ENCODE measurements at regions not wholly inside any gene's neighbourhood (a gene's known extent, or its start where the extent isn't known, plus 50 kb on each side); places are given as distances from the start of the nearest gene placed in this dataset.

DNA sequence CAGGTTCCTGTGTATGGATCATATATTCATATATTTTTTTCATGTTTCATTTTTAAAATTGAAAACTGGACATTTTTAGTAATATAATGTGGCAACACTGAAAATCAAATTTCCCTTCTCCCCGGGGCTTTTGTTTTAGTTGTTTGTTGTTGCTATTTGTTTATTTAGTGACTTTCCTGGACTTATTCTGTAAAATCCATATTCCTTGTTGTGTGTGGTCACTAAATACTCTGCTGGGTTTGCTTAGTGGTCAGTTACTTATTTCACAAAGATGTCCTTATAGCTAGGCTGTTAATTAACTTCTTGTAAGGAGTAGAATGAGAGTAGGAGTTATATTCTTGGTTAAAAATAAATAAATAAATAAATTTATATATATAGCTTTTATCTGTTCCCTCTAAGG is 121.6 kb upstream of the MED13L start:
- POLR2A ChIA-PET = no interaction called here
- intact Hi-C loops (cut with DNase I, micrococcal nuclease) = no loop called here
- peaks cover 0 to 6% of the 10 kb centered on the region in 2 experiments for H3K9me3 ChIP-seq (ENCODE audit: control insufficient read depth in 1 of 2, insufficient read depth in 1 of 2, low read length in 2 of 2)
- no peak overlapping the region for H3K4me3 ChIP-seq (ENCODE audit: low read length)
- CTCF ChIA-PET = interaction anchor here (1.0 kb wide), 1 partner anchor 21 kb away, joined by 3 read pairs; no protein-coding TSS in a partner anchor
- TF ChIP-seq, protein P1, sequence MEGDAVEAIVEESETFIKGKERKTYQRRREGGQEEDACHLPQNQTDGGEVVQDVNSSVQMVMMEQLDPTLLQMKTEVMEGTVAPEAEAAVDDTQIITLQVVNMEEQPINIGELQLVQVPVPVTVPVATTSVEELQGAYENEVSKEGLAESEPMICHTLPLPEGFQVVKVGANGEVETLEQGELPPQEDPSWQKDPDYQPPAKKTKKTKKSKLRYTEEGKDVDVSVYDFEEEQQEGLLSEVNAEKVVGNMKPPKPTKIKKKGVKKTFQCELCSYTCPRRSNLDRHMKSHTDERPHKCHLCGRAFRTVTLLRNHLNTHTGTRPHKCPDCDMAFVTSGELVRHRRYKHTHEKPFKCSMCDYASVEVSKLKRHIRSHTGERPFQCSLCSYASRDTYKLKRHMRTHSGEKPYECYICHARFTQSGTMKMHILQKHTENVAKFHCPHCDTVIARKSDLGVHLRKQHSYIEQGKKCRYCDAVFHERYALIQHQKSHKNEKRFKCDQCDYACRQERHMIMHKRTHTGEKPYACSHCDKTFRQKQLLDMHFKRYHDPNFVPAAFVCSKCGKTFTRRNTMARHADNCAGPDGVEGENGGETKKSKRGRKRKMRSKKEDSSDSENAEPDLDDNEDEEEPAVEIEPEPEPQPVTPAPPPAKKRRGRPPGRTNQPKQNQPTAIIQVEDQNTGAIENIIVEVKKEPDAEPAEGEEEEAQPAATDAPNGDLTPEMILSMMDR (IDR thresholded peaks at IDR 0.05) = no peak
- peaks cover 2% of the 10 kb centered on the region for H3K4me1 ChIP-seq (ENCODE audit: insufficient read depth, low read length)
- H3K27me3 ChIP-seq (ENCODE audit: control insufficient read depth in 1 of 2, insufficient read depth in 2 of 2, low read length in 2 of 2) = no peaks in the 10 kb centered on the region
- ATAC-seq (ENCODE audit: poor library complexity) (no peak), DNase-seq (no peak)
- no peaks in the 10 kb centered on the region for H3K36me3 Mint-ChIP-seq (ENCODE audit: low read depth)
- H3K36me3 ChIP-seq (ENCODE audit: insufficient read depth, low read length) = no peaks in the 10 kb centered on the region
- H3K4me1 Mint-ChIP-seq (ENCODE audit: low read depth) = peaks cover 3% of the 10 kb centered on the region
- no peaks in the 10 kb centered on the region for H3K27me3 Mint-ChIP-seq
- no peak overlapping the region for H3K27ac ChIP-seq (ENCODE audit: low read depth in 1 of 2, low read length in 2 of 2)
- no peak overlapping the region for H3K27ac Mint-ChIP-seq
- no peak overlapping the region for H3K4me3 Mint-ChIP-seq
- H3K9me3 Mint-ChIP-seq = peaks cover 10% of the 10 kb centered on the region

DNA sequence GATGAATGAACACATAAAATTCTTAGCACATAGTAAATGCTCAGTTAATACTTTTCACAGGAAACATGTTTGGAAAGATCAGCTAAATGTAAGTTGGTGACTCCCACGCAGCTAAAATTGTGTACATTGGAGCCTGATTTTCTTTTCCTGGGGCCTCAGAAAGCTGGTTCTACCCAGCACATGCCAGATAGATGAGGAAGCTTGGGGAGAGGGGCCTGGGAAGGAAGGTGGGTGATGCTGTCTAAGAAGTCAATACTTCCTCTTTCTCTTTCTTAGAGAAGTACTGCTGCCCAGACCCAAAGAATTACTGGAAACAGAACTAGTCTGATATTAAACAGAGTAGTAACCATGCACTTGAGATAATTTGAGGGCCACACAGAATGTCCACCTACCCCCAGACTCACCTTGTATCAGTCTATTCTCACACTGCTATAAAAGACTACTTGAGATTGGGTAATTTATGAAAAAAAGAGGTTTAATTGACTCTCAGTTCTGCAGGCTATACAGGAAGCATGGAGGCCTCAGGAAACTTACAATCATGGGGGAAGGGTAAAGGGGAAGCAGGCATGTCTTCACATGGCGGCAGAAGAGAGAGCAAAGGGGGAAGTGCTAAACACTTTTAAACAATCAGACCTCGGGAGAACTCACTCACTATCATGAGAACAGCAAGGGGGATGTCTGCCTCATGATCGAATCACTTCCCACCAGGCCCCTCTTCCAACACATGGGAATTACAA is 123.3 kb upstream of the MED13L start:
- intact Hi-C loops (cut with DNase I, micrococcal nuclease) = no loop called here
- peaks cover 0 to 6% of the 10 kb centered on the region in 2 experiments for H3K9me3 ChIP-seq (ENCODE audit: control insufficient read depth in 1 of 2, insufficient read depth in 1 of 2, low read length in 2 of 2)
- no peak overlapping the region for H3K27ac ChIP-seq (ENCODE audit: low read depth in 1 of 2, low read length in 2 of 2)
- DNase-seq = peak in 3 of 14 experiments; percentile 20 to 41 (median 36)
- Mint-ChIP-seq H3K36me3 (ENCODE audit: low read depth) (no peaks in the 10 kb centered on the region), H3K4me1 (ENCODE audit: low read depth) (no peaks in the 10 kb centered on the region), H3K4me3 (no peak overlapping the region), H3K9me3 (peaks cover 10% of the 10 kb centered on the region), H3K27ac (no peak overlapping the region), H3K27me3 (no peaks in the 10 kb centered on the region)
- ATAC-seq (ENCODE audit: poor library complexity) = no peak
- TF ChIP-seq, protein P1 (IDR thresholded peaks at IDR 0.05) = no peak
- no peak overlapping the region for H3K4me3 ChIP-seq (ENCODE audit: low read length)
- H3K27me3 ChIP-seq (ENCODE audit: control insufficient read depth in 1 of 2, insufficient read depth in 2 of 2, low read length in 2 of 2) = no peaks in the 10 kb centered on the region
- CTCF ChIA-PET = no interaction called here
- H3K36me3 ChIP-seq (ENCODE audit: insufficient read depth, low read length) = no peaks in the 10 kb centered on the region
- no peaks in the 10 kb centered on the region for H3K4me1 ChIP-seq (ENCODE audit: insufficient read depth, low read length)
- POLR2A ChIA-PET = no interaction called here

DNA sequence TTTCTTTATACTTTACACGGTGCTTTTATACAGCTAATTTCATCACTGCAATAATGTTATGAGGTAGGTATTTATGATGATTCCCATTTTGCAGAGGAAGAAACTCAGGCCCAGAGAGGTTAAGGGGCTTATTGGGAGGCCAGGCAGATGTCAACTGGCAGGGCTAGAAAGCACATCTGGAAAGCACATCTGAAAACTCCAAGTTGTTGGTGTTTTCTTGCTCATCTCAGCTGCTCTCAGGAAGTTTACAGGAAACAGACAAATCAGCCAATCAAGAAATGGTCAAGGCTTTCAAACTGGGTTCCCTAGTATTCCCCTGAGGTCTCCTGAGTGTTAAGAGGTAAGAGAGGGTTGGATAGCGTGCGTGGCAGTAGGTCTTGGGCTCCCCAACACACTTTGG is 124.1 kb upstream of the MED13L start:
- Mint-ChIP-seq H3K4me1 (ENCODE audit: low read depth) (no peaks in the 10 kb centered on the region), H3K36me3 (ENCODE audit: low read depth) (no peaks in the 10 kb centered on the region), H3K27me3 (no peaks in the 10 kb centered on the region), H3K9me3 (peaks cover 10% of the 10 kb centered on the region), H3K4me3 (no peak overlapping the region), H3K27ac (no peak overlapping the region)
- ATAC-seq (ENCODE audit: poor library complexity) (no peak), DNase-seq (no peak)
- Histone ChIP-seq H3K36me3 (ENCODE audit: insufficient read depth, low read length) (no peaks in the 10 kb centered on the region), H3K4me1 (ENCODE audit: insufficient read depth, low read length) (no peaks in the 10 kb centered on the region), H3K9me3 (ENCODE audit: control insufficient read depth in 1 of 2, insufficient read depth in 1 of 2, low read length in 2 of 2) (peaks cover 0 to 6% of the 10 kb centered on the region in 2 experiments), H3K27me3 (ENCODE audit: control insufficient read depth in 1 of 2, insufficient read depth in 2 of 2, low read length in 2 of 2) (no peaks in the 10 kb centered on the region), H3K27ac (ENCODE audit: low read depth in 1 of 2, low read length in 2 of 2) (no peak overlapping the region), H3K4me3 (ENCODE audit: low read length) (no peak overlapping the region)
- ChIA-PET CTCF (no interaction called here), POLR2A (no interaction called here)
- intact Hi-C loops (cut with DNase I, micrococcal nuclease) = no loop called here
- TF ChIP-seq, protein P1 (IDR thresholded peaks at IDR 0.05) = no peak
